HFFc6 (cell line): ENCODE measurements at regions not wholly inside any gene's neighbourhood (a gene's known extent, or its start where the extent isn't known, plus 50 kb on each side); places are given as distances from the start of the nearest gene placed in this dataset.

Experiments
- DNase-seq: peaks from one replicate; pipeline ENCODE4 v3.0.0-alpha.2; 2018
- H3K27ac Mint-ChIP-seq: 2 replicates; pipeline ENCODE4 v1.8.0; 2020; ENCODE audit warnings: mild to moderate bottlenecking, mixed read lengths
- H3K27me3 Mint-ChIP-seq: 2 replicates; pipeline ENCODE4 v1.8.0; 2021; ENCODE audit warnings: mild to moderate bottlenecking, moderate library complexity, mixed read lengths; ENCODE audit not compliant: insufficient read depth
- H3K36me3 Mint-ChIP-seq: 2 replicates; pipeline ENCODE4 v1.8.0; 2021; ENCODE audit warnings: low read depth, mixed read lengths
- H3K4me1 Mint-ChIP-seq: 2 replicates; pipeline ENCODE4 v1.8.0; 2020; ENCODE audit warnings: low read depth, mixed read lengths
- H3K4me3 Mint-ChIP-seq: 2 replicates; pipeline ENCODE4 v1.8.0; 2020; ENCODE audit warnings: mild to moderate bottlenecking, moderate library complexity, mixed read lengths
- H3K9me3 Mint-ChIP-seq: 2 replicates; pipeline ENCODE4 v1.8.0; 2020; ENCODE audit warnings: mild to moderate bottlenecking, mixed read lengths
- TF ChIP-seq, protein P1 (sequence below): fragments of 200-600 bp; sonication (generic); IDR thresholded peaks from 2 replicates; pipeline ENCODE4 v1.5.0; 2021; ENCODE audit warnings: antibody characterized with exemption, mild to moderate bottlenecking

- H3K36me3 Mint-ChIP-seq, result peaks cover 23% of the 10 kb centered on the region
These were observed 961.7 kb downstream of the RPA4 start for GRCh38 chrX:97845451-97845850.

DNA sequence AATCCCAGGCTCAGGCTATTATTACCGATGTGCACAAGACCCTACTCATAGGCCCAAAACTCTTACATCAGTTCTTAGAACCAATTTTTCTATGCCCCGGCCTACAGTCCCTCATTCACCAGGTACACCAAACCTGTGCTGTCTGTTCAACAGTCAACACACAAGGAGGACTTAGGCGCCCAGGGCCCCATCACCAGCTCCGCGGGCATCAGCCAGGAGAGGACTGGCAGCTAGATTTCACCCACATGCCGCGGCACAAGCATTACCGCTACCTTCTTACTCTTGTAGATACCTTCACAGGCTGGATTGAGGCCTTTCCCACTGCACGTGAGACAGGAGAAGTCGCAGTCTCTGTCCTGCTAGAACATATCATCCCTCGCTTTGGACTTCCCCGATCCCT is 962.5 kb downstream of the RPA4 start:
- peaks cover 35% of the 10 kb centered on the region for H3K9me3 Mint-ChIP-seq
- DNase-seq, result no peak
- peaks cover 9% of the 10 kb centered on the region for H3K4me1 Mint-ChIP-seq
- H3K27me3 Mint-ChIP-seq, result no peaks in the 10 kb centered on the region
- no peak overlapping the region for H3K4me3 Mint-ChIP-seq
- H3K27ac Mint-ChIP-seq, result no peak overlapping the region
- TF ChIP-seq, protein P1, sequence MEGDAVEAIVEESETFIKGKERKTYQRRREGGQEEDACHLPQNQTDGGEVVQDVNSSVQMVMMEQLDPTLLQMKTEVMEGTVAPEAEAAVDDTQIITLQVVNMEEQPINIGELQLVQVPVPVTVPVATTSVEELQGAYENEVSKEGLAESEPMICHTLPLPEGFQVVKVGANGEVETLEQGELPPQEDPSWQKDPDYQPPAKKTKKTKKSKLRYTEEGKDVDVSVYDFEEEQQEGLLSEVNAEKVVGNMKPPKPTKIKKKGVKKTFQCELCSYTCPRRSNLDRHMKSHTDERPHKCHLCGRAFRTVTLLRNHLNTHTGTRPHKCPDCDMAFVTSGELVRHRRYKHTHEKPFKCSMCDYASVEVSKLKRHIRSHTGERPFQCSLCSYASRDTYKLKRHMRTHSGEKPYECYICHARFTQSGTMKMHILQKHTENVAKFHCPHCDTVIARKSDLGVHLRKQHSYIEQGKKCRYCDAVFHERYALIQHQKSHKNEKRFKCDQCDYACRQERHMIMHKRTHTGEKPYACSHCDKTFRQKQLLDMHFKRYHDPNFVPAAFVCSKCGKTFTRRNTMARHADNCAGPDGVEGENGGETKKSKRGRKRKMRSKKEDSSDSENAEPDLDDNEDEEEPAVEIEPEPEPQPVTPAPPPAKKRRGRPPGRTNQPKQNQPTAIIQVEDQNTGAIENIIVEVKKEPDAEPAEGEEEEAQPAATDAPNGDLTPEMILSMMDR, result no peak
- peaks cover 23% of the 10 kb centered on the region for H3K36me3 Mint-ChIP-seq

More at GRCh38 chrX:97845451-97845850, 961.7 kb downstream of the RPA4 start:
- no peaks in the 10 kb centered on the region for H3K27me3 Mint-ChIP-seq
- peaks cover 1% of the 10 kb centered on the region for H3K4me1 Mint-ChIP-seq
- no peak overlapping the region for H3K4me3 Mint-ChIP-seq
- H3K9me3 Mint-ChIP-seq, result peaks cover 35% of the 10 kb centered on the region
- DNase-seq, result no peak
- H3K27ac Mint-ChIP-seq, result no peak overlapping the region
- TF ChIP-seq, protein P1, result no peak

GRCh38 chrX:97846718-97847237 is 963.1 kb downstream of the RPA4 start:
- DNase-seq, result no peak
- Mint-ChIP-seq H3K4me3 (no peak overlapping the region), H3K27me3 (no peaks in the 10 kb centered on the region), H3K27ac (no peak overlapping the region), H3K36me3 (peaks cover 23% of the 10 kb centered on the region), H3K9me3 (peaks cover 35% of the 10 kb centered on the region), H3K4me1 (peaks cover 14% of the 10 kb centered on the region)
- TF ChIP-seq, protein P1, result no peak

GRCh38 chrX:97847885-97848679 is 964.4 kb downstream of the RPA4 start:
- peaks cover 31% of the 10 kb centered on the region for H3K9me3 Mint-ChIP-seq
- no peaks in the 10 kb centered on the region for H3K27me3 Mint-ChIP-seq
- DNase-seq, result no peak
- TF ChIP-seq, protein P1, result no peak
- H3K27ac Mint-ChIP-seq, result no peak overlapping the region
- H3K4me3 Mint-ChIP-seq, result no peak overlapping the region
- H3K36me3 Mint-ChIP-seq, result peaks cover 23% of the 10 kb centered on the region
- H3K4me1 Mint-ChIP-seq, result peaks cover 15% of the 10 kb centered on the region

DNA sequence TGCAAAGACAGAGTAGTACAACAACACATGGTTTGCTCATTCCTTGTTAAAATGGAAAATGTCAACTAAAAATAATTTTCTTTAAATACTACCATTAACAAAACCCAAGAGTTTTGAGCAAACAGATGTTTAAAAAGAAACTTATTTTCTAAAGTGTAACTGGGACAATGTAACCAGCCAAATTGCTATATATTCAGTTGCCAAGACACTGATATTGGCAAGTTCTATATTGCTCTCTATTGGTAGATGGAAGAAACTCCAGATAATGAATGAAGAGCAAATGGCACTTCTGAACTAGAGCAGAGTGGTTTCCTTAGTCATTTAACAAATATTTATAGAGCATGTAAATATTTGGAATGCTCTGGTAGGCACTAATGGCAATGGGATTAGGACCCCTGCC is 966.2 kb downstream of the RPA4 start:
- peaks cover 22% of the 10 kb centered on the region for H3K9me3 Mint-ChIP-seq
- no peak overlapping the region for H3K4me3 Mint-ChIP-seq
- TF ChIP-seq, protein P1, result no peak
- peaks cover 13% of the 10 kb centered on the region for H3K36me3 Mint-ChIP-seq
- H3K27ac Mint-ChIP-seq, result no peak overlapping the region
- DNase-seq, result no peak
- H3K27me3 Mint-ChIP-seq, result no peaks in the 10 kb centered on the region
- H3K4me1 Mint-ChIP-seq, result peaks cover 15% of the 10 kb centered on the region
